GM11168 (cell line): ENCODE measurements at regions not wholly inside any gene's neighbourhood (a gene's known extent, or its start where the extent isn't known, plus 50 kb on each side); places are given as distances from the start of the nearest gene placed in this dataset.

Experiments
- in situ Hi-C: fragments of 300-500 bp; cut with MboI; formaldehyde crosslinking; loops from one replicate; pipeline ENCODE4 v1.12.0; 2022; ENCODE audit warnings: low sequenced_read_pairs; ENCODE audit not compliant: unreplicated experiment

DNA sequence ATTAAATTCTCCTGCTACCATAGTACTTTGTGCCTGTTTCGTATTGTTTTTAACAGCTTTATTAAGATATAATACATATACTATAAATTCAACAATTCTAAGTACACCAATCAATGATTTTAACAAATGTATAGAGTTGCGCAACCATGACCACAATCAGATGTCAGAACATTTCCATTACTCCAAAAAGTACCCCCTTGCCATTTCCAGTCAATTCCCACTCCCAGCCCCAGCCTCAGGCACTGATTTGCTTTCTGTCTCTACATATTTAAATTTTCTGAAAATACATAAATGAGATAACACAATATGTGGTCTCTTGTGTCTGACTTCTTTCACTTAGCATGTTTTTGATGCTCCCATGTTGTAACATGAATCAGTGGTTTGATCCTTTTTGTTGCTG is 193.9 kb downstream of the FIGN start:
- in situ Hi-C loops: no loop called here

DNA sequence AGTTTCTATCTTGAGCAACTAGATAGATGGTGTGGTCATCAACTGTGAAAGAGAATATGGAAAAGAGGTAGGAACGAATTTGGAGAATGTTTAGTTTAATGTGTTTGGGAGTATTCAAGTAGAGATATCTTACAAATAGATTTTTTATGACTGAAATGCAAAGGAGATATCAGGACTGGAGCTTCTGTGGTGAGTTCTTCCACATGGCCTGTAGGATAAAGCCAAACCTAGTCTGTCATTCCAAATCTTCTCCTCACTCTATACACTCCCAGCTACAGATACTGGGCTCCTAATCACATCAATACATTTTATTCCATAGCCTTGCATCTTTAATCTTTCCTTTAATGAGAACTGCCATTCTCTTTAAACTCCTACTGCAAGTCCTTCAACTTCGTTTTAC is 194.3 kb downstream of the FIGN start:
- in situ Hi-C loops: no loop called here

DNA sequence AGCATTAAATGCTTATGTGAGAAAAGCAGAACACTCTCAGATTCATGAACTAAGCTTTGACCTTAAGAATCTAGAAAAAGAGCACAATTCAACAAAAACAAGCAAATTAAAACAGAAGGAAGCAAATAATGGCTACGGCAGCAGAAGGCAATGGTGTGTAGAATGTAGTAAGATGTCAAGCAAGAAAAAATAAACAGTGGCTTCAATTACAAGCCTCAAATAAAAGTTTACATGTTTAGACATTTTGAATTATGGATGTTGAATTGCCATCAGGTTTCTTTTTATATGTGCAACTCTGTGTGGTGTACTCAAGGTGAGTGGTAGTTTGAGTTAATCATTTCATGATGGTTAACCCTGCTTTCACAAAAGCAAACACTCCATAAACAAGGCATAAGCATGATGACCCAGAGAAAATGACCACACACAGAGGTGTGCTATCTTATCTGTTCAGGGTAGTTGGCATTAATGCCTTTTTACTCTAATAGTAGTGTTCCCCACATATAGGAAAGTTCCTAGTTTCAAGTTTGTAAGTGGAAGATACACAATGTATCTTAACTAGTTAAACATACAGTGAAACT is 207.1 kb downstream of the FIGN start:
- in situ Hi-C loops: no loop called here

DNA sequence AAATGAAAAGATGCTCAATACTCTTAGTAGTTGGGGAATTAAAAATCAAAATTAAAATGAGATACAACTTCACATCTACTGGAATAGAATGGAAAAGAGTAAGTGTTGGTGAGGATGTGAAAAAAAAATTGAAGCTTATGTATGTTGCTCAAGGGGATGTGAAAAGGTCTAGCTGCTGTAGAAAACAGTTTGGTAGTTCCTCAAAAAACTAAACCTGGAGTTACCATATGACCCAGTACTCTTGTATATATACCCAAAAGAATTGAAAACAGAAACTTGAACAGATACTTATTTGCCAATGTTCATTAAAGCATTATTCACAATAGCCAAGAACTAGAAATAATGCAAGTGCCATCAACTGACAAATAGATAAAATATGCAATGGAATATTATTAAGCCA is 208.4 kb downstream of the FIGN start:
- in situ Hi-C loops: no loop called here

DNA sequence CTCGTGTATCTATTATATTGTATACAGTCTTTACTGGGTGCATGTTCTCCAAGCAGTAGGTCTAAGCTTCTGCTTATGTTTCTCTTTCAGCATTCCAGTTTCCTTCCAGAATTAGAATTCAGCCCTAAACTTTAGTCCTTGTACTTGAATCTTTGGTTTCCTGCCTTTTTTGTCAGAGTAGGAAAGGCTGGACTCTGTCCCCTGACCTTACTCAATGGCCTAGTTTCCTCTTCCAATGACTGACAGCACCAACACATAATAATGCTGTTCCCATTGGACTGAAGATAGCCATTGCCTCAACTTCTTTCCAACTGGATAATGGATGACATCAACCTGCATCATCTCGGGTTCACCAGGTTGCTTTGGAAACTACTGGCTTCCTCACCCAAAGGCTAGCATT is 217.0 kb downstream of the FIGN start:
- in situ Hi-C loops: no loop called here

DNA sequence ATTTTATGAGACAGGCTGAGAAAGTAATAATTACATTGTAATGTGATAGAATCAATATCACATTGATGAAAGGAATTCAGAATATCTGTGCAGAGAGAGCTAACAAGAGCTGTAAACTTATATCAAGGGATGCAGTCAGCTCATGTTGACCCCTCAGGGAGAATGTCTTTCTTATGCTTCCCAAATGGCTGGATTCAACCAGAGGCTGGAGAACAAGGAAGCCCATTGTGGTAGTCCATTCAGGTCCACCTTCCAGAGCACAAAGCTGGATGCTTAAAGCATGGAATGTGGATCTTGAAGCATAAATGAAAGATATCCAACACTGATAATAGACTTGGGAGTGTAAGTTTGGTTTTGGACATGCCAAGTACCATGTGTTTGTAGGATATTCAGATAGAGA is 220.0 kb downstream of the FIGN start:
- in situ Hi-C loops: no loop called here

DNA sequence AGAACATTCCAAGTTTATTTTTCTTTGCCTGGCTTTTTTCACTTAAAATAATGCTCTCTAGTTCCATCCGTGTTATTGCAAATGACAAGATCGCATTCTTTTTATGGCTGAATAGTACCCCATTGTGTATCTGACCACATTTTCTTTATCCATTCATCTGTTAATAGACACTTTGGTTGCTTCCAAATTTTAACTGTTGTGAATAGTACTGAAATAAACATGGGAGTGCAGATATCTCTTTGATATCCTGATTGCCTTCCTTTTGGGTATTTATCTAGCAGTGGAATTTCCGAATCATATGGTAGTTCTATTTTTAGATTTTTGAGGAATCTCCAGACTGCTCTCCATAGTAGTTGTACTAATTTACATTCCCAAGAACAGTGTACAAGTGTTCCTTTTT is 230.5 kb downstream of the FIGN start:
- in situ Hi-C loops: no loop called here

DNA sequence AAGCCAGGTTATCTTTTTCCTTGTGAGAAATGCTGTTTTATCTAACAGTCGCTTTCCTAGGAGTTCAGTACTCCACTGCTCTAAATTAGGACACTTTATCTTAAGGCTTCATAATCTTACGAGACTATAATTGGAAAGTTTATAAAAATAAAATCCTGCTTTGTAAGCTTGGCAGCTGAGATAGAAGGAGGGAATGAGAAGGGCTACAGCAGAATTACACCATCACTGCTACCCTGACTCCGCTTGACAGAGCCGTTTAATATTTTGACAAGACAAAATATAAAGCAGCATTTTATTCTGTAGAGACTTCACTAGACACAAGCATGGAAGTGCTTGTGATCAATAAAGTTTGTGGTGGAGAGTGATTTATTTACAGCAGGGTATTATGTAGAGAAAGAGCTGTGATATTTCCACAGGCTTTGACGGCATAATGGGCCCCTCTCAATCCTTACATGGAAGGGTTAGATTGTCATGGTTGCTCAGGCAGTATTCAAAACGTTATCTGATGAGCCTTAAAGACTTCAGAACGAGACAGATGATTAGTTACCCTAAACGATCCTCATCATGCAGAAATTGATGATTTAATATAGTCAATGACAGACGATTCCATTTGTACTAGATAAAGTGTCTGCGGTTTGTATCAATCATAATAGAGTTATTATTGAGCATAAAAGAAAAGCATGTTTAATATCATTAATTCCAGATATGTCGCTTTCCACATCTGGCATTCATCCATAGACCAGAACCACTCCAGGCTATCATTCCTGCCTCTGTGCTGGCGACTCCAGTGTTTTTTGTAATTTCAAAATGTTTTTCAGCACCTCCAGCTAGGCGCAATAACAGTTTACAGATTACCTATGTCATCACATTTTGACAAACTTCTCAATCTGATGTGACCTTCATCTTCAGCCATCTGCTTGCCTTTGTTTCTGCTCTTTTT is 242.2 kb downstream of the FIGN start:
- in situ Hi-C loops: no loop called here

DNA sequence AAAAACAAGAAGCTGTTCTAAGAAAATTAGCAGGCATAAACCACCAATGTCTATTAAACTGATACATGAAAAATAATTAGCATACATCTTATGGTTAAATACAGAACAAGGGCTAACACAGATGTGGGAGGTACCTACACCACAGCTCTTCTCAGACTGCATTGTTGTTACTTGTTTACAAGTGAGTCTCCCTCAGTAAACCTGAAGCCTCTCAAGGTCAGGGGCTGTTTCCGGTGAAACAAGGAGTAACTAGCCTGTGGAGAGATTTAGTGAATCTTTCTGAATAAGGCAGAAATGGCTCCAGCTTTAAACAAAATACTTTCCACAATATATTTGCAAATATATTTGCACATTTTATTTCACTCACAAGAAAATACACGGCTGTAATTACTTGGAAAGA is 244.0 kb downstream of the FIGN start:
- in situ Hi-C loops: no loop called here

DNA sequence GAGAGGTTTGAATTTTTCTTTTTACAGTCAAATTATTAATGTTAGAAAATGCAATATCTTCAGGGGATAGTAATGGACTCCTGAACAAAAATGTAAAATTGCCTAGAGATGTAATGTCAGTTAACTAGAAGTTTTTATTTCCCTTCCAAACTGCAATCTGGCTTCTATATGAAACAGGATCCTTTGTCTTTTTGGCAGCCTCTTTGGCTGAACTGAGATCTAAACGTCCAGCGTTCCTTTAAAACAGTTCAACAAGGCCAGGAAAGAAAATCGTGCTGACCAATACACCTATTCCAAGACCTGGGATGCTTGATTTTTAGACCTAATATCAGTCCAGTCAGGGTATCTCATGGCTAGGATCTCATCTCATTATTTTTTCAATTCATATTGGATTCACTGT is 245.5 kb downstream of the FIGN start:
- in situ Hi-C loops: no loop called here

DNA sequence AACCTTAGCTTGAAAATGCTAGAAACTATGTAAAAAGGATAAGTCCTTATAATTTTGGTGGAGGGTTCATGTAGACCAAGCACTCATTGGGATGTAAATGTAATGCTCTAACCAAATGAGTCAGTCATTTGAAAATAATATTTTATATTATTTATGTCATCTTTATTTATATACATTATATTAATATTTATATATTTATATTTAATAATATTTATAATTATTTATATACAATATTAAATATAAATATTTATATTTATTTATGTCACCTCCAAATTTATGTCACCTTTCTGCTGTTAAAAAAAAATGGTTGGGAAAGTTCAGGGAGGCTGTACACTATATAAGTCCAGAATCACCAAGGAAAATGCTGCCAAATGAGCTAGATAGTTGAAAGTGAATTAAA is 254.3 kb downstream of the FIGN start:
- in situ Hi-C loops: no loop called here

DNA sequence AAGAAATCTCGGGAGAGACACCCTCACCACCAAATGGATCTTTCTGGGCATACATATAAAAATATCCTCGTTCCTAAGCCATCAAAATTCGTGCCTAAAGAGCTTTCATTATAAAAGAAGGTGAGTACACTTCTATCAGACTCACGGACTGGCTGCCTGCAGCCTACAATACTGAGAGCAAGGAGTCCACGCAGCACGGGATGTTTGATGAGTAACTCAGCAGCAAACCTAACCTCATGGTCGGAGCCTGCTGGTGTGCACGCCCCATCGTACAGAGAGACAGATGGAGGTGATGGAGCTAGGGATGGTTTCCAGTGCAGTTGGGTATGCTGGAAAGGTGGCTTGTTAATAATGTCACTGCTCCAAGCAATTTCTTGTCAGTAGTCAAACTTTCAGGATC is 256.2 kb downstream of the FIGN start:
- in situ Hi-C loops: no loop called here

DNA sequence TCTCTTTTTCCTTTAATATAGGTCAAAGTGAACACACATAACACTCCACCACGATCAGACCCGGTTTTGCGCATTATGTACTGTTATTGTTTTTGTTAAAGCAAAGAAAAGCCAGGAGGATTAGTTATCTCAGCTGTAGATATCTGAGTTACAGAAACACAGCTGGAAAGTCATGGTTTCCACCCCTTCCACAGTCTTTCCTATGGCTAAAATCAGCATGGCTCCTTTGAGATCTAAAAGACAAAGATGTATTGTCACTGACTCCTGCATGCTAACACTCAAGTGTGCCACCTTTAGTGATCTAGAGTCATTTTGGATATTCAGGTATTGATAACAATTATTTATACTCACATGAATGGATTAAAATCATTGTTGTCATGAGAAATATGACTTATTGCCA is 260.0 kb downstream of the FIGN start:
- in situ Hi-C loops: no loop called here

DNA sequence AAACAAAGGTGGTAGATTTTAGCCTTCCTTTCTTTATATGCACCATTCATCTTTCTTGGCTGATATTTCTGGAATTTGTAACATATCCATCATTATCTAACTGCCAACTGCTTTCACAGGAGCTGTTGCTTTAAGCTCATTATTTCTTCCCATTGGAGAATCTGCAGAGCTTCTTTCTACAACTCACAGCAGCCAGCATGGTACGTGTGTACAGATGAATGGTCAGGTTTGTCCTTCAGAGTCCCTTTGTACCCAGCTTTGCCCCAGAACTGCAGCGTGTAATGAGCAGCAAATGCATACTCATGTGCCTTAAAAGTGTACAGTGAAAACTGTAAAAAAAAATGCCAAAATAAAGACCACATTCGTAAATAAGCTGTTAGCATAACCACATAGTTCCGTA is 260.9 kb downstream of the FIGN start:
- in situ Hi-C loops: no loop called here

DNA sequence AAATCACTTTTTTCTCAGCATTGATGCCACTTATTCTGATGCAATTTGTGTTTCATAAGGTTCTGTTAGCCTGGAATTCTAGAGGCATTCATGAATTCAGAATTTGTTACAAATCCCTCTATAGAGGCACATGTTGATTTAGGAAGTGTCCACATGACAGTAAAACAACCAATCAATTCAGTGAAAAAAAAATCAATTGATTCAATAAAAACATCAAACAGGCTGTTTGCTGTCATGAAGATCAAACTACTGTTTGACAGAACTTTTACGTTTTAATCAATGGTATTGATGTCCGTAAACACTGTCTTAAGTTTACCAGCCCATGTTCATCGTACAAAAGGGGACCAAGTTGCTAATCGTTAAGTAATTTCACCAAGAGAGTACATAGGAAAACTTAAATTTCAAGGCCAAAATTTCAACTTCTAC is 261.5 kb downstream of the FIGN start:
- in situ Hi-C loops: no loop called here

DNA sequence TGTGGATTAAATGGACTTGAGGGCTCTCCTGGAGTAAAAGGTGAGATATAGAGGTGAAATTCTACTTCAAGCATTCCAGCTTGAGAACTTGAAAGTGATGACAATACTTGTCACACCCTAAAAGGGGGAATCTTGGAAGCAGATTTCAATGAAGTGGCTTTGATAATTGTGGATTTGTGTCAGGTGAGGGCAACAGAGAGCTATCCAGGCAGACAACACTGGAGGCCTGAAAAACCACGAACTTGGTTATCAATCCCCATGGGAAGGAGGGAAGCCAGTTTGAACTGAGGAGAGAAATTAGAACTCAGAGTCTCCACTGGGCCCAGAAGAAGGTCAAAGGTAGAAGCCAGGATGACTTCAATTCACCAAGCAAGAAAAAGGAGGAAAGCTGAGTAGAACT is 263.9 kb downstream of the FIGN start:
- in situ Hi-C loops: no loop called here

DNA sequence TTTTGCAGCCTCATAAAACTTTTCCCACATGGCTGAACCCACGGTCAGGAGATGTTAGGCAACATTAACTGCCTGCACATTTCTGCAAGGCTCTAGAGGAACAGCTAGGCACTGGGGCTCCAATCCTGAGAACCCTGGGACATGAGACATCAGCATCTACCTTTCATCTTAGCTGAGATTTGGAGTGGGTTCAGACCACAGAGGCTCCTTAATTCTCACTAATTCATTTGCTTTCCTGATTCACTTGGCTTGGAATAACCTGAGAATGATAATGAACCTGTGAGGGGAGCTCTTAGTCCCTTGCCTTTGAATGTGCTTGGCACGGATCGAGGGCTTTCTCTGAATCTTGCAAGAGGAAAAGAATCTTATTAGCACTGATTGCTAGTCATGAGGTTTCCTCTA is 266.2 kb downstream of the FIGN start:
- in situ Hi-C loops: no loop called here

DNA sequence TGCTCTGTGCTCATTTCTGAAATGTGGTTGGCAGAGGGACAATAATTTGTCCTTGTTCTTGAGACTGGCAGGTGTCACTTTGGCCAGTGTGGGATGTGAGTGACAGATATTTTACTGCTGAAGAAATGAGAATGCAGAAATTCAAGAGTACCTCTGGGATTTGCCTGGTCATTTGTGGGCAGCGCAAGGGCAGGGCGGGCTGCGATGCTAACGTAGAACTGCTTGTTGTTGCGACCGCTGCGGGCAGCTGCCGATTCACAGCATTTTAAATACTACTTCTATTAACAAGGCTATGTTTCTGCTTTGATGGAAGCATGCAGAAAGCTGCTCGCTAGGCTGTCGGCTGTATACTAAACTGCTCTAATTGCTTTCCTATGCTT is 268.6 kb downstream of the FIGN start:
- in situ Hi-C loops: no loop called here

DNA sequence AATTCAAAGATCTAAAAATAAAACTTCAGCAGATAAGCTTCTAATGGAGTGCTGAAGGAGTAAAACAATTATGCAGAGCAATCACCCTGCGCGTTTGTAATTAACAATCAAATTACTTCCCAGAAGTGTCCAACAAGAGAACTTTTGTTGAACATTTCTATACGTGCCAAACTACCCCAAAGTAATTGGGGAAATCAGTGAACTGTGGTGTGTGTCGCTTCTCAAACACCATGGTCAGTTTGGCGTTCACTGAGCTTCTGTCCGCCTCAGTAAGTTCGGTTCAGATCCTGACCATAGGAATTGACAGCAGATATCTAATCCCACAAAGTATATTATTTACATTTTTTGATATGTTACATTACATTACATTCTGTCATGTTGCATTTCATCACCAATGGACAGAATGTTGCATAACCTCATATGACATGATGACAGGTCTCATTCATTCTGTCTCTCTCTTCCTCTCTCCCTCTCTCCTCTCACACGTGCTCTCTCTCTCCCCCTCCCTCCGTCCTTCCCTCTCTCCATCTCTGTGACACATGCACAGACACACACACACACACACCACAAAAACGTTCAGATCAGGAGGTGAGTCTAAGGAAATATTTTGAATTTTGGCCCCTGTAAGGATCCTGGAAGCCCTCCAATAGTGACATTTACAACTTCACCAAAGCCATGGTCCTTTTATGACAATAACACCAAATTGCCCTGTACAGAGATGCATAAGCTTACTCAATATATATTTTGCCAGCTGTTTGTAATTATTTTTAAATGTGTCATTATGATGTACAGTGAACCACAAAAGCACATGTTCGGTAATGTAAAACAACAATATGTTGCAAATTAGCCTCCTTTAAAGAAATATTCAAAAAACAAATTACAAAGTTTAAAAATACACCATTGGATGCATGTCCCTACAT is 269.2 kb downstream of the FIGN start:
- in situ Hi-C loops: no loop called here

DNA sequence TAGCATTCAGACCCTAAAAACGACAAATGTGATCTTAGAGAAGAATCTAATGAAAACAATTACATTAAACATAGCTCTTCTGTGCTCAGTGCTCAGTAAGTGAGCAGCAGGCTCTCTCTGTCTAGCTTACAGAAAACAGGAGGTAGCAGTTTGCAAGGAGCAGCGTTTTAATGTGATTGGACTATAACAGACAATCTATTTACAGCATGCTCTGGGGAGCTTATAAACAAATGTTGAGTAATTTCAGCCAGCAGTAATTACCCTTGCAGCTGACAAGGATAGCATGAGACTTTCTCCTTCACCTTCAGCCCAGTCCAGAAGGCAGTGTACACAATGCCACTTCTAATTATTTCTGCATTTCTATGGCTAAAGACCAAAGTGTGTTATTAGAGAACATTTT is 270.4 kb downstream of the FIGN start:
- in situ Hi-C loops: no loop called here

DNA sequence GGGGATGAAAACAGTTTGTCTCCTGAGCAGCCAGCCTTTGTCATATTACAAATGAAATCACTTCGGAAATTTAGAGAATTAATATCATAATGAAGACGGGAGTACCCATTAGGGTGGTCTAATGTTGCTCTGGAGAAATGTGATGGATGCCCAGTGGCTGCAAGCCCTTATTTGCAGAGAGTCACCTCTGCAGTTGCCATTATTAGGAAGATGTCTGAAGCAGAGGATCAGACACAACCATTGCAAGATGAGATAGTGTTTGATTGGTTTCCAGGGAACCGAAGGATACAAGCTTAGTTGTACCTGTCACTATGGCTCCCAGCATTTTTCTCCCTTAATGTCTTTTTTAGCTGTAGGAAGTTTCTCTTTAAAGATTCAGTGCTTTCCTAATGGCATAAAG is 272.4 kb downstream of the FIGN start:
- in situ Hi-C loops: no loop called here
